HG03196 (cell line): ENCODE measurements at regions not wholly inside any gene's neighbourhood (a gene's known extent, or its start where the extent isn't known, plus 50 kb on each side); places are given as distances from the start of the nearest gene placed in this dataset.

Experiments
- ATAC-seq: cut with Tn5 transposase; IDR thresholded peaks from one replicate; pipeline ENCODE4 v1.9.1; 2021; ENCODE audit not compliant: unreplicated experiment

DNA sequence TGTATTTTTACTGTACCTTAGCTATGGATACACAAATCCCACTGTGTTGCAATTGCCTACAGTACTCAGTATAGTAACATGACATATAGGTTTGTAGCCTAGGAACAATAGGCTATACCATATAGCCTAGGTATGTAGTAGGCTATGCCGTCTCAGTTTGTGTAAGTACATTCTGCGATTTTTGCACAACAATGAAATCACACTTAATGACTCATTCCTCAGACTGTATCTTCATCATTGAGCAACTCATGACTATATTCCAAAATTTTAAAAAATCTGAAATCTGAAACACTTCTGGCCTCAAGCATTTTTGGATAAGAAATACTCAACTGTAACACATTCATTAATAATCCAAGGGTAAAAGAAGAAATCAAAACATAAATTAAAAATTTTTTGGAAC lies 666.8 kb upstream of the GRAMD2B start:
- no peak for ATAC-seq

DNA sequence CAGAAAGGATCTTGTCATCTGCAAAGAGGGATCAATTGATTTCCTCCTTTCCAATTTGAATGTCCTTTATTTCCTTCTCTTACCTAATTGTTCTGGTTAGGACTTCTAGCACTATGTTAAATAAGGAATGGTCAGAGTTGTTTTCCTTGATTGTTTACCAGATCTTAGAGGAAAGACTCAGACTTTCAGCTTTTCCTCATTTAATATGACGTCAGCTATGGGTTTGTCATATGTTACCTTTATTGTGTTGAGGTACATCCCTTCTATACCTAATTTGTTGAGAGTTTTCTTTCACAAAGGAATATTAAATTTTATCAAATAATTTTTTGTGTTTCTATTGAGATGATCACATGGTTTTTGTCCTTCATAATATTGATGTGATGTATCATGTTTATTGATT lies 656.5 kb upstream of the GRAMD2B start:
- no peak for ATAC-seq

- ATAC-seq: no peak
Measured at GRCh38 chr5:125775896-125776295, 647.3 kb upstream of the GRAMD2B start.

DNA sequence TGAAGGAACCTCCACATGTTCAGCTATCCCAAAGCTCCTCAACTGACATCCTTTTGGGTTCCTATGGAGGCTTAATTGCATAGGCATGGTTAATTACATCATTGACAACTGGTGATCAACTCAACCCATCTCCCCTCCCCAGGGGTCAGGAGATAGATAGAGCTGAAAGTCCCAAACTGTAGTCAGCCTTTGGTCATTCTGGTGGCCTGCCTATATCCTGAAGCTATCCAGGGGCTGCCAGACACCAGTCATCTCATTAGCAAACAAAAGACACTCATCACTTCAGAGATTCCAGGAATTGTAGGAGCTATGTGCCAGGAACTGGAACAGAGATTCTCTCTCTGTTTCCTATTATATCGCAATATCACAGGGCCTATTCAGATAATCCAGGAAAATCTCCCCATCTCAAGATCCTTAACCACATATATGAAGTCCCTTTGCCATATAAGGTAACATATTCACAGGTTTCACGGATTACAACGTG lies 646.5 kb upstream of the GRAMD2B start:
- no peak for ATAC-seq

DNA sequence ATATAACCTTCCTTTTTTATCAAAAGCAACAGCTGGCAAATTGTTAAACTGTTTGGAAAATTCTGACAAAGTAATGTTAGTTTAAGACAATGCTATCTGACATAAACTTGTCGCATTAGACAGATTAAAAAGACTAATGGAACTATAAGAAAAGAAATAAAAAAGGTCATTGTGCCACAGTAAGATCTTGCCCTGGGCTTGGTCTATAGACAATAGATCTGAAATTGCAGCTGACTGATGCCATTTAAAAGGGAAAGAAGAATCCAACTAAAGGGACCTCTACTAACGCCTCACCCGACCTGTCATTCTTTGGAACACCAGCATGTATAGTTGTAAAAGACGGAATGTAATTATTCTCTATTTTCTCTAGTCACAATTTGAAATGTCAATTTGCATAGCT lies 644.4 kb upstream of the GRAMD2B start:
- ATAC-seq: no peak

GRCh38 chr5:125785407-125785806 lies 637.8 kb upstream of the GRAMD2B start:
- ATAC-seq: no peak

GRCh38 chr5:125786021-125786420 lies 637.2 kb upstream of the GRAMD2B start:
- no peak for ATAC-seq

GRCh38 chr5:125793470-125793869 lies 629.7 kb upstream of the GRAMD2B start:
- ATAC-seq: no peak

DNA sequence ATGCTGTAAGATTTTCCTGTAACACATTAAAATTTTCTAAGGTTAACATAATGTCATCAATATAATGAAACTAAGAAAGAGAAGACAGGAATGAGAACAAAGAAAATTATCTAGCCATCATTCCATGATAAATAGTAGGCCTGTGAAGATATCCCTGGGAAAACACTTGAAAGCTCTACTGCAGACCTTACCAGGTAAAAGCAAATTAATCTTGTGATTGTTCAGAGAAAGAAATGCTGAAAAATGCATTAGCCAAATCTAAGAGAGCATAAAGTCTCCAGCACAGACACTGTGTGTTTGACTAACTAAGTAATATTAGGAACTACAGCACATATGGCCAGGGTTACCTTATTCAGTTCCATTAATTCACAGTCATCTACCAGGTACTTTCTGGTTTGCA lies 628.3 kb upstream of the GRAMD2B start:
- no peak for ATAC-seq

GRCh38 chr5:125798307-125798706 lies 624.9 kb upstream of the GRAMD2B start:
- ATAC-seq: no peak

DNA sequence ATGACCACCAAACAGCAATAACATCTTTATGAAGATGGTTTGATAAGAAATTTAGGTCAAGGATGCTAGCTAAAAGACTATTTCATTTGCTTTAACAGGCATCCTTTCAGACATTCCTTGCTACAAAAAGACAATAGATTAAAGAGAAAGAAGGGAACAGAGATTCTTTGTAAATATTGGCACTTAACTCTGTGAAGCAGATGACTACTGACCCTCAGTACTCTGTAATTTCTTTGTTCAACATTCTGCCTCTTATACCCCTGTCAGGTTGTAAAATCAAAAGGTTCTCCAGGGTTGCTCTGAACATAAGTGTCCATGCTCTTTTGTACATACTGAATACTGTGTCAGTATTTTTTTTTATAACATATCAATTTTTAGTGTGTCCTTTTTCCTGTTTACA lies 610.6 kb upstream of the GRAMD2B start:
- no peak for ATAC-seq

DNA sequence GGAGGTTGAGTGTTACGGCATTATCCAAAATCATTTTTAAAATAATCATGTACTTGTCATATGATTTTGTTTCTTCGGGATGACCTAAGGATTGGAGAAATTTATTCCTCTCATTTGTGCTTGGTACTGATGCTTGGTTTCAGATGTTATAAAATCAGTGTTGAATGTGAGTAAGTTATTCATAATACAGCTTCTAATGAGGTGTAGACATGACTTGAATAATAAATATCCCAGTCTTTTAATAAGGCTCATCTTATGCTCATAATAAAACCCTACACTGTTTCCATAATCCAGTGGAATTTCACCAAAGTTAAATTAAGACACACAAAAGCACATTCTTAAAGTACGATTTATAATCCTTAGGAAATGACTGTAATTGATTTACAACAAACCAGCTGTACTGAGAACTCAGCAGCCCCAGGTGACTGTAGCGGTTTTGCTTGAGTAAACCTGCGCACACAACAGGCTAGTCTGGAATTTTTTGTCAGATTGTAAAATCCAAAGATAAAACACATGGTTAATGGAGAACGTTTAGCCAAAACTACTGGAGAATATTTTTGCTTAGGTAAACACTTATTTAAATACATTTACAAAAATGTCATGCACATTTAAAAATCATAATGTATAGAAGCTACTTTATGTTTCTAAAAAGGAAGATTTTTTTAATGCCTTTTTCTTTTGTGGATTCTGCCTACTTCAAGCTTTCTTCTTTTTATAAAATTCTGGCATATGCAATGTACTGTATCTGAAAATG lies 609.8 kb upstream of the GRAMD2B start:
- ATAC-seq: no peak

GRCh38 chr5:125814119-125814518 lies 609.1 kb upstream of the GRAMD2B start:
- no peak for ATAC-seq

DNA sequence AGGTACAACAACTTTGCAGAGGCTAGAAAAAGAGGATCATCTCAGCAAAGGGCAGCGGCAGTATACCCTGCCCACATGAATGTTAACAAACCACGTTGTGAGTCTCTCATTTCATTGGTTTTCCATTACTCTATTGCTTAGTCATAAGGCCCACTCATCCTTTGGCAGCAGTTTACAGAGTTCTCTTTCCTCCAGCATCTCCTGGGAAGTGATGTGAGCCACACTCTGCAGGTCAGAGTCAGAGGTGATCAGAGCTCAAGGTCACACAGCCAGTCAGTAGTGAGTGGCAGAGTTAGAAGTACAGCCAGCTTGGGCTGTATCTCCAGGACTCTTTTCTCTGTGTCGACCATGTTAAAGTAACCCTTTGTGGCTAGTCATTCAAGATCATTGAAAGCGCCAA lies 599.6 kb upstream of the GRAMD2B start:
- no peak for ATAC-seq

- no peak for ATAC-seq
Measured at GRCh38 chr5:125826214-125826613, 597.0 kb upstream of the GRAMD2B start.

GRCh38 chr5:125829349-125829748 lies 593.9 kb upstream of the GRAMD2B start:
- ATAC-seq: no peak

DNA sequence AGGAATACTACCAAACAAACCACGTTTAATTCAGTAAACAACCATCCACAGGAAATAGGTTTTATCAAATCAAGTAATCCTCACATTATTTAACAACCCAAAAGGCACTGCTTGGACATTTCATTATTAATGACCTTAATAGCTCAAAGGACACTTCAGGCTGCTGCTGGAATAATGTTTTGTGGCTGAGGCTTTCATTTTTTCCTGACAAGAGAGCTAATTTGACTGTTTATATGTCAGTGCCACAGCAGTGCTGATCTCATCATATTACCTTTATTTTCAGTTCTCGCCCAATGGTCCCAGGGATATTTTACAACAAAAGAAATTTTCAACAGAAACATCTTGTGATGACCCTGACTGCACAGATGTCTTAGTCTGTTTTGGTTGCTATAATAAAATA lies 589.8 kb upstream of the GRAMD2B start:
- ATAC-seq: no peak

GRCh38 chr5:125834438-125835115 lies 588.6 kb upstream of the GRAMD2B start:
- no peak for ATAC-seq

DNA sequence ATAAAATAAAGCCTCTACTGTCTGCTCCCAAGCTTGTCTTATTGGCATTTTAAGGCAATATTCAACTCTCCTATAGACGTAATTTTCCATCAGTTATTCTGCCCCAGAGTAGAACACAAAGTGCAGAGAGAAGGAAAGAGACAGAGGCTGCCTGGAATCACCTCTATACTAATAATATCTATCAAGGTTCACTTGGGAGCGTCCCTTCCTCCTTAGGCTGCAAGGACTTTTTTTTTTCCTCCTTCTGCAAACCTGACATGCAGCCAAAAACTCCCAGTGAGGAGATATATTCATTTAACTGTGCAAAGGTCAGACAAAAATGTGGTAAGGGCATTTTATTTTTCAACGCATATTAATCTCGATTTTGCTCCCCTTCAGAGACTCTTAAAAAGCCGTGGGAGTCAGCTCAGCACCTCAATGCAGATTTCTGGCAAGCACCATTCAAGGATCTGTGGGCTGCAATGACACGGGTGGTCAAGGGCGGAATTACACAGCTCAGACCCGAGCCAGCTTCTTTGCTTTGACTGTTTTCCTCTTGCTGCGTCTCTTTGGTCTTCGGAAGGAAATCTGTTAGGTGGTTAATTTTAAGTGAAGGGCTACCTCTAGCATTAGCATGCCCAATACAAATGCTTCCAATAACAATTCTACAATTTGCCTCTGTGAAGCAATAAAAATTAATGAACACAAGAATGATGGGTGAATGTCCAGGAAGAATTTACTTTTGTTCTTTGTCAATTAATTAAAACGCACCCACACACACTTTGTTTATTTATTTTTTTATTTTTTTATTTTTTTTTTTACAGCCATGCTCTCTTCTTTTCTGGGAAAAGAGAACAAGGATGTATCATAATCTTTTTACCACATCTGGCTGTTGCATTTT lies 587.7 kb upstream of the GRAMD2B start:
- no peak for ATAC-seq

GRCh38 chr5:125836256-125836655 lies 587.0 kb upstream of the GRAMD2B start:
- ATAC-seq: no peak

GRCh38 chr5:125837866-125838265 lies 585.3 kb upstream of the GRAMD2B start:
- ATAC-seq: no peak

DNA sequence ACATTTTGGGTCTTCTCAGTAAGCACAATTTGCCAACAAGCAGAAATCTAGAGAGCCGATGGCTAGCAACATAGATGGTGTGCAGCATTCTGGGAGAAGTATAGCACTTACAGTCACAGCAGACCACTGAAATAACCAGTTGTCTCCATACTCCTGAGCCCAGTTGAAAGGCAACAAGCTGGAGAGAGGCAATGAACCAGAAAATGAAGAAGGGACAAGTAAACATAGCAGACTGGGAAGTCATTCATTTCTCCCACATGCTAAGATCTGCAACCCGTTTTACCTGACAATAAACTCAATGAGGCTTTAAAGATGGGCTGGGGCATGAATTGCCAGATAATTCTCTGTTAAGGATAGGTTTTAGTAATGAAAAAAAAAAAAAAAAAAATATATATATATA lies 575.6 kb upstream of the GRAMD2B start:
- ATAC-seq: no peak
